ENCODE measurements at regions not wholly inside any gene's neighbourhood (a gene's known extent, or its start where the extent isn't known, plus 50 kb on each side); places are given as distances from the start of the nearest gene placed in this dataset.
"Not testable (repeated sequence)": the region's sequence is repeated elsewhere in the genome, so short reads cannot be mapped to it uniquely, and the experiment has no call there.

DNA sequence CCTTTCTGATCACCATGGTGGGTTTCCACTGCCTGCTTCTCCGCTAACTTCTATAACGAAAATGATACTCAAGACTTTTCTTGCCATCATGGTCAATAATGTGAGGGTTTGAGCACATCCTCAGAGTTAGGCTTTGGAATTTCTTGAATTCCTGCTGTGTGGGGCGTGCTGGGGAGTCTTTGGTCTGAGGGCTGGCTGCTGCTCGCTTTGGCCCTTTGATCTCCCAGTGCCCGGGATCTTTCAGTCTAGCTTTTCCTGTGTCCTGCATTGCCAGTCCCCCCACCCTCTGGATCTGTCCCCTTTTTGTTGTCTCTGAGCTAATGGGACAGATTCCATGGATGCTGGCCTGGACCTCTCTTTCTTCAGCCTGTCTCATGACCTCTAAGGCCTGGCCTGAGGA, 182.6 kb downstream of the NPIPA7 start:
- DNase-seq (ENCODE audit: low read depth) = not testable (repeated sequence)

GRCh38 chr16:16563962-16564361, 185.0 kb downstream of the NPIPA7 start:
- not testable (repeated sequence) for DNase-seq (ENCODE audit: low read depth)

DNA sequence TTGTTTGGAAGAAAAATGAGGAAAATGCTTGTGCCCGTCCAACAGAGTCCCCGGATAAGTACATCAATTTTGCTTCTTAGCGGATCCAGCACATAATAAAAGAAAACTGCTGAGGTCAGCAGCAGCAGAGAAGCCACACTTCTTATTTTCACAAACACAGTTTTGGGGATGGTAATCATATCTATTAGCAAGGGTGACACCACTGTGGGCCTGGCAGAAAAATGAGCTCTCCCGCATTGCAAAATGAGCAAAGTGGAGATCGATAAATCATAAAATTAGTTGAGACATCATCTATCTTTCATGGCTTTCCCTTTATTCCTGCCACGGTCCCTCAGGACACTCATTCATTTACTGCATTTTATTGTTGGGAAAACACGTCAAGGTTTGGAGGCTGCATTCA, 186.4 kb downstream of the NPIPA7 start:
- not testable (repeated sequence) for DNase-seq (ENCODE audit: low read depth)

DNA sequence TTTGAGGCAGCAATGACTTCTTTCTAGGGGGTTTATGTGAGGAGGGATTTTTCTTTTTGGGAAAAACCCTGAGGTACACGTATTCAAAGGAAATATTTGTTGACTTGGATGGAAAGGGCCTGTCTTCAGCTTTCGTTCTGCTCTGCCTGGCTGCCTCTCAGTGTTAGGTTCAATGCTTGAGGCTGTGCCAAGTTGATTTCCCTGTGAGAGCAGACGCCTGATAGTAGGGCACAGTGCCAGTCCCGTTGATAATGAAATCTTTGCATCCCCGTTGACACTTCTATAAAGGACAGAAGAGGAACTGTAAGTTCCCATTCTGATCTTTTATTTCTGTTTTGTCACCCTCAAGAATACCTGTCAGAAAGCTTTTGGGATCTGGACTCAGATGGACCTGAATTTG, 191.1 kb downstream of the NPIPA7 start:
- DNase-seq (ENCODE audit: low read depth) = not testable (repeated sequence)

GRCh38 chr16:16570874-16571273, 191.9 kb downstream of the NPIPA7 start:
- DNase-seq (ENCODE audit: low read depth) = not testable (repeated sequence)

DNA sequence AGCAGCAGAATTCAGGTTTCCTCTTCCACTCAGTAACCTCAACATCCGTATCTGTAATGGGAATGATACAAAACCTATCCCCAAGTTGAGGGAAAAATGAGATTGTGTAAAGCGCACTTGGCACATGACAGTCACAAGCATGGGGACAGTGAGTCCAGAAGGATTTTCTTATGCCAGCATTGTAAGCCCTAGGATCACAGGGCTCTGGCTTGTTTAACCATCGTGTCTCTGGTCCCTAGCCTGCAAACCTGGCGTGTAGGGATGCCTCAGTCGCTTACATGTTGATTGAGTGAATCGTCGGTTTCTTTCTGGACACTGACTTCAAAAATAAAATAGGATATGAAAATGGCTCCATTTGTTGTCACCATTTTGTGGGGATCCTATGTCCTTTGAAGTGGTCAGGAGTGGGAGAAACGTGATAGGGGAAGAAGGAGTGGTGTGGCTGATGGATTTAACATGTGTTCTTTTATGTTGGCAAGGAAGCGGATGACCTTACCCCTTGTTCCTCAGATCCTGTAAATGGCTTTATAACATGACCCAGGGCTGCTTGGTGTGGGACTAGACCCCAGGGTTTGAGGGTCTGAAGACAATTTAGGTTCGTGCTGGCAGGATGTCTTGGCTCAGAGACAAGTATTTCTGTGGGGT, 193.3 kb downstream of the NPIPA7 start:
- DNase-seq (ENCODE audit: low read depth) = not testable (repeated sequence)

DNA sequence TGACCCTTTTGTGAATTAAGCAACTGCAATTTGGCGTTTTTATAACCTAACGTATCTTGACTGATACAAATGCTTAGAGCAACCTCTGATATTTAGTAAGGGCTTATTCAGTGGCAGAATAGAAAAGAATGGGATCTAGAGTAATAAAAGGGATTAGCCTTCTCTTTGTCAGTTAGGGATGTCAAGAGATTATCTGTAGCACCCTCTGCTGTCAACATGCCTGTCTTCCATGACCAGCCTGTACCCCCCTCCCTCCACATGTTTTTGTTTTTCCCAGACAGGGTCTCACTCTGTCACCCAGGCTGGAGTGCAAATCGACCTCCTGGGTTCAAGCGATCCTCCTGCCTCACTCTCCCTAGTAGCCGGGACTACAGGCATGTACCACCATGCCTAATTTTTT, 198.1 kb downstream of the NPIPA7 start:
- not testable (repeated sequence) for DNase-seq (ENCODE audit: low read depth)

DNA sequence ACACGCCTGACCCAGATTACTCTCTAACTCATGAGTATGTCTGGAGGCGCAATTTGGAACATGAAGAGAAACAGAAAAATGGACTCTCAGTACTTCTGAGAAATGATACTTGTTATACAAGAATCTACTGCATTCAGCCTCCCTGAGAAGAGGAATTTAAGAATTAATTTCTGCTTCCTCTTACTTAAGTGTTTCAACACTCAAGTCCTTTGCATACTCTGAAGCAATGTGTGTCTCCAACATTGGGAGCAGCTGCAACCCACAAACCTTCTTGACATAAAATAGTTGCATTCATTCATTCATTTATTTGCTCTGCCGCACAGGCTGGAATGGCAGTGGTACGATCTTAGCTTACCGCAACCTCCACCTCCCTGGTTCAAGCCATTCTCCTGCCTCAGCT, 199.8 kb downstream of the NPIPA7 start:
- DNase-seq (ENCODE audit: low read depth) = no peak

DNA sequence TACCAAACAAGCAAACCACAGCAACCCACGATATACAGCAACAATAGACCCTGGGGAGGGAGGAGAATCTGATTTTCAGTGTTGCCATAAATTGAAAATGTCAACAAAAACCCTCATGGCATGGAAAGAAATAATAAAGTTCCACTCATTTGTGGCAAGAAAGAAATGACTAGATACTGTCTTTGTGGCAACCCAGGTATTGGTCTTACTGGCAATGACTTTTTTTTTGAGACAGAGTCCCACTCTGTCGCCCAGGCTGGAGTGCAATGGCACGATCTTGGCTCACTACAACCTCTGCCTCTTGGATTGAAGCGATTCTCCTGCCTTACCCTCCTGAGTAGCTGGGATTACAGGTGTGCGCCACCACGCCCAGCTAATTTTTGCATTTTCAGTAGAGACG, 204.0 kb downstream of the NPIPA7 start:
- DNase-seq (ENCODE audit: low read depth) = not testable (repeated sequence)

DNA sequence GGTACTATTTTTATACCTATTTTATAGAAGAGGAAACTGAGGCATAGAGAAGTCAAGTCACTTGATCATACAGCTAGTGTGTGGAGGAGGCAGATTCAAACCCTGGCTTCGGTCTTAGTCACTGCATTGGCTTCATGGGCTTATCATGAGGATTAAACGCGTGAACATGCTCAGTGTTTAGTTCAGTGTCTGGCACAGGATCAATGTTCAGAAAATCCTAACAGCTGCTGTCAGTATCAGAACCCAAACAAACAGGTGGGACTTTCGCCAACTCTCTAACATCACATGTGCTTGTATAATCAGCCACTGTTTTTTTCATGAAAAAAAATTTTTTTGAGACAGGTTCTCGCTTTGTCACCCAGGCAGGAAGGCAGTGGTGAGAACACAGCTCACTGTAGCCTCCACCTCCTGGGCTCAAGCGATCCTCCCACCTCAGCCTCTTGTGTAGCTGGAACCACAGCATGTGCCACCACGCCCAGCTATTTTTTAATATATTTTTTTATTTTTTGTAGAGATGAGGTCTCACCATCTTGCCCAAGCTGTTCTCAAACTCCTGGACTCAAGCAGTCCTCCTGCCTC, 207.2 kb downstream of the NPIPA7 start:
- DNase-seq (ENCODE audit: low read depth) = not testable (repeated sequence)

DNA sequence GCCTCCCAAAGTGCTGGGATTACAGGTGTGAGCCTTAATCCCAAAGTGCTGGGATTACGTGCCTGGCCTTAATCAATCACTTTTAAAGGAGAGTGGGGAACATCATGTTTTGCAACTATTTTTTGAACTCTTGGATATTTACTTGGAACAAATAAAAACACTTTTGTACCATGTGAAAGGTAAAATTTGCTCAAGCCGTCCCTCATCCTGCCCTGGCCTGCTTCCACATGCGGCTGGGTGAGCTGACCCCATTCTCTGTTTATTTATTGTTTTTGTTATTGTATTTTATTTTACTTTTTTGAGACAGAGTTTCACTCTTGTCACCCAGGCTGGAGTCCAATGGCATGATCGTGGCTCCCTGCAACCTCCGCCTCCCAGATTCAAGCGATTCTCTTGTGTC, 208.0 kb downstream of the NPIPA7 start:
- DNase-seq (ENCODE audit: low read depth) = not testable (repeated sequence)

DNA sequence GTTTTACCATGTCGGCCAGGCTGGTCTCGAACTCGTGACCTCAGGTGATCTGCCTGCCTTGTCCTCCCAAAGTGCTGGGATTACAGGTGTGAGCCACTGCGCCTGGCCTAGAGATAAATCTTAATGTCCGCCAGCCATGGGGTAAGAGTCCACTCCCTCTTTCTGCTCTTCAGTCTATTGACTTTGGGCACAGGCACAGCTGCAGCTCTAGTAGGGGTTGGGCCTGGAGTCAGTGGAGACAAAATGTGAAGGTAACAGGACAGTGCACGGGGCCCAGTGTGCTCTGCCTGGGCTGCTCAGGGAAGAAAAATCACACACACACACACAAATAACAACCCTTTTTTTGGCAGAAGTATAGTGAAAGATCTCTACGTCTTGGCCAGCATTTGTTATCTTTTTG, 209.5 kb downstream of the NPIPA7 start:
- DNase-seq (ENCODE audit: low read depth) = not testable (repeated sequence)

DNA sequence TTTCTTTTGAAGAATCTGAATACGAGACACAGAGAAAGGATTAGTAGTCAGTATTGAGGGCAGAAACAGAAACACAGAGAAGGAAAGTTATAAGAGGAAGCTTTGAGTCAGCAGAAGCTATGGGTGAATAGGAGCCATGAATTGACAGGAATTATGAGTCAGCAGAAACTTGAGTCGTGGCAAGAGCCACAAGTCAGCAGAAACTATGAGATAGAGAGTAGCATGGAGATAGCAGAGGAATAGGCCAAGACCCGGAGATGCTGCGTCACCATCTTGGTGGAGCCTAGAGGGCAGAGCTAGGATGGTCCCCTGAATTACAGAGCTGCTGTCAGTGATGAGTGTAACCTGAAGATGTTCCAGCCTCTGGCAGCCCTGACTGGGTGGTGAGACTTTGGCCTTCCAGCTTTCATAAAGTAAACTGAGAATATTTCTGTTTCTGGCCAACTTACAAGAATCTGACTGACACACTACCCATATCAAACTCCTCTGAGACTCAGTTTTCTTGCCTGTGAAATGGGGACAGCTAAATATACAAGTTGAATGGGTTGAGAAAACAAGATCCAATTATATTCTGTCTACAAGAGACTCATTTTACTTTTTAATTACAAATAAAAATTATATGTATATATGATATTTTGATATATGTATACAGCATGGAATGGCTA, 211.8 kb downstream of the NPIPA7 start:
- not testable (repeated sequence) for DNase-seq (ENCODE audit: low read depth)

- DNase-seq (ENCODE audit: low read depth) = peak; percentile 5
Observed at GRCh38 chr16:16593156-16593863, 214.4 kb downstream of the NPIPA7 start.

DNA sequence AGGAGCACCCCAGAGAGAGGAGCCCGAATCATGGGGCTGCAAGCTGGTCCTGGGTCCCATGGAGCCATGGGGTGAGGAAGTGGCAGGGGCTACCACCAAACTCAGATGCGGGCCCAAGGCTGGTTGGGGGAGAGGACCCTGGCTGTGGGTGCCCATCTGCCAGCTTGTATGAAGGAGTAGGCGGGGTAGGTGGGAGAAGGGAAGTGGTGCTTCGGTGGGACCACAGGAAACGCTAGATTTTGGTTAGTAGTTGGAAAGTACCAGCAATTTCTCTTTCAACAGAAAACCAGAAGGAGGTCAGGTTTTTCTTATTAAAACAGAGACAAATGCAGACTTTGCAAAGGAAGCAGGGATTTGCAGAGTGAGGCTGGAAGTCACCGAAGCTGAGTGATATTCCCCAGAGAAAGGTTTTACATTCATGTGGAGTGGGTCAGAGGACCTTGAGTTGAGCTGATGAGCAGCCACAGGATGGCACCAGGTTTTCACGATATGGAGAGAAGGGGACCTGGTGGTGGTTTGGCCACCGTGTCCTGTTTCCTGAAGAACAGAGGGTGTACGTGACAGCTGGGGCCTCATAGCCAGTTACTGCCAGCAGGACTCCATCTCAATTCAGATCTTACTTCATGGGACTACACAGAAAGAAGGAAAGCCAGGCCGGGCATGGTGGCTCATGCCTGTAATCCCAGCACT, 216.2 kb downstream of the NPIPA7 start:
- not testable (repeated sequence) for DNase-seq (ENCODE audit: low read depth)

- not testable (repeated sequence) for DNase-seq (ENCODE audit: low read depth)
Observed at GRCh38 chr16:16601239-16601638, 222.3 kb downstream of the NPIPA7 start.

GRCh38 chr16:16607401-16608082, 228.6 kb downstream of the NPIPA7 start:
- not testable (repeated sequence) for DNase-seq (ENCODE audit: low read depth)

- DNase-seq (ENCODE audit: low read depth) = not testable (repeated sequence)
Observed at GRCh38 chr16:16609627-16610026, 230.7 kb downstream of the NPIPA7 start.

DNA sequence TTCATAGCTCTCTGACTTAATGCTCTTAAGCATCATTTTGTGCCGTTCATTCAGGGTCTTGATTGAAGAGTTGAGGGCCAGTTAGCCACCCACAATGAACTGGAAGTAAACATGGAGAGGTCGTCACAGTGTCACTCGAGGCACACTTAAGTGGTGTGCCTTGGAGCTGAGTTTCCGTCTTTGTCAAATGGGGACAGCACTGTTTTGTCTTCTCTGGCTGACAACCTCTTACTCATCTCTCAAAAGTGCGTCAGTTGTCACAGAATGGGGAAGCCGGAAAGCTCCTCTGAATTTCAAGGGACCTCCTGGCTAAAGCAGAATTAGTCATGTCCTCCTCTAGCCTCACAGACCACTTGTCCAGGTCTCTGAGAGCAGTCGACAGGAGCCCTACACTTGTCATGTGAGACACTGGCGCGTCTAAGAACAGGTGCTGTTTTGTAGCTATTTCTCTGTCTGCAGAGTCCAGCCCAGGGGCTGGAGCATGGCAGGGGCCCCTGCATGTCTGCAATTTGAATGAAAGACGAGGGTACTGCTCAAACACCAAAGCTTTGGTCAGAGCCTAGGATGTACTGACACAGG, 231.5 kb downstream of the NPIPA7 start:
- not testable (repeated sequence) for DNase-seq (ENCODE audit: low read depth)

GRCh38 chr16:16613212-16613611, 234.3 kb downstream of the NPIPA7 start:
- DNase-seq (ENCODE audit: low read depth) = not testable (repeated sequence)

- not testable (repeated sequence) for DNase-seq (ENCODE audit: low read depth)
Observed at GRCh38 chr16:16614484-16614883, 235.5 kb downstream of the NPIPA7 start.
